ENCODE measurements at regions not wholly inside any gene's neighbourhood (a gene's known extent, or its start where the extent isn't known, plus 50 kb on each side); places are given as distances from the start of the nearest gene placed in this dataset.

GRCh38 chr5:118553662-118554061, 434.7 kb downstream of the DTWD2 start:
- Histone ChIP-seq H4K91ac (ENCODE audit: insufficient read length, low read depth, low read length) (no peak overlapping the region), H3K27ac (ENCODE audit: insufficient read length, low read depth, low read length) (no peak overlapping the region), H3T11ph (ENCODE audit: low read length) (no peak overlapping the region), H2AK5ac (ENCODE audit: insufficient read length, low read length) (no peak overlapping the region), H3K9me3 (ENCODE audit: control insufficient read depth, low read depth, low read length) (no peaks in the 10 kb centered on the region), H3K23ac (ENCODE audit: insufficient read length, low read depth, low read length) (no peak overlapping the region), H4K8ac (replicated peaks; ENCODE audit: insufficient read length, low read depth, low read length) (no peak overlapping the region), H2BK5ac (ENCODE audit: insufficient read length, low read length) (no peak overlapping the region), H4K20me1 (ENCODE audit: control insufficient read depth, insufficient read depth, insufficient read length) (no peaks in the 10 kb centered on the region), H4K5ac (ENCODE audit: insufficient read length, low read depth, low read length) (no peak overlapping the region), H3K9ac (ENCODE audit: extremely low read depth, insufficient read length, low read length) (no peak overlapping the region), H3K4me1 (ENCODE audit: insufficient read depth, low read length) (no peaks in the 10 kb centered on the region), H3K4me2 (ENCODE audit: insufficient read depth, insufficient read length, low read length) (no peak overlapping the region), H2BK15ac (ENCODE audit: low read depth, low read length) (no peak overlapping the region), H3K56ac (ENCODE audit: insufficient read length, low read depth, low read length) (no peak overlapping the region), H2BK120ac (ENCODE audit: low read depth, low read length, poor library complexity, severe bottlenecking) (no peak overlapping the region), H2BK20ac (ENCODE audit: low read depth, low read length, poor library complexity, severe bottlenecking) (no peak overlapping the region), H3K4ac (ENCODE audit: low read depth, low read length) (no peak overlapping the region), H3K18ac (ENCODE audit: insufficient read length, low read depth, low read length) (no peak overlapping the region), H3K23me2 (ENCODE audit: insufficient read length, low read depth, low read length, poor library complexity, severe bottlenecking) (no peaks in the 10 kb centered on the region), H3K79me2 (ENCODE audit: insufficient read depth, low read length) (no peaks in the 10 kb centered on the region), H3K27me3 (ENCODE audit: insufficient read depth, low read length) (no peaks in the 10 kb centered on the region), H2AFZ (ENCODE audit: low read length) (no peak overlapping the region), H2BK12ac (ENCODE audit: insufficient read length, low read depth, low read length) (no peak overlapping the region), H3K79me1 (ENCODE audit: insufficient read depth, low read depth, low read length, poor library complexity, severe bottlenecking) (no peaks in the 10 kb centered on the region), H3K14ac (ENCODE audit: insufficient read depth, low read length) (no peak overlapping the region)
- H3K27ac Mint-ChIP-seq, result no peak overlapping the region
- H3K4me1 Mint-ChIP-seq, result peaks cover 6 to 8% of the 10 kb centered on the region in 2 experiments; a peak in 3 of 4 replicates
- DNase-seq, result no peak
- H3K9me3 Mint-ChIP-seq, result no peaks in the 10 kb centered on the region
- no peak for TF ChIP-seq CTCF (conservative IDR thresholded peaks at IDR 0.05)
- no CpG with 5 or more reads among the region's 3 CpGs for WGBS (ENCODE audit: extremely low coverage, insufficient read length, low lambda C conversion rate)
- H3K4me3 Mint-ChIP-seq, result no peak overlapping the region
- no peaks in the 10 kb centered on the region for H3K36me3 Mint-ChIP-seq (ENCODE audit: insufficient read depth in 1 of 3, low read depth in 3 of 3)
- H3K27me3 Mint-ChIP-seq (ENCODE audit: low read depth), result no peaks in the 10 kb centered on the region; the same call in 1 of the 2 replicates
